Epidermal melanocyte (primary cell): ENCODE measurements at regions not wholly inside any gene's neighbourhood (a gene's known extent, or its start where the extent isn't known, plus 50 kb on each side); places are given as distances from the start of the nearest gene placed in this dataset.
"Not testable (repeated sequence)": the region's sequence is repeated elsewhere in the genome, so short reads cannot be mapped to it uniquely, and the experiment has no call there.

Experiments
- DNase-seq: peaks from one replicate; pipeline ENCODE4 v3.0.0; 2011; ENCODE audit warnings: low spot score; ENCODE audit not compliant: insufficient read length

- DNase-seq: no peak
Measured at GRCh38 chr2:224178056-224178455, 139.0 kb upstream of the SERPINE2 start.

- DNase-seq: no peak
Measured at GRCh38 chr2:224175538-224175937, 136.5 kb upstream of the SERPINE2 start.

GRCh38 chr2:224174990-224175389, 135.9 kb upstream of the SERPINE2 start:
- no peak for DNase-seq

- DNase-seq: no peak
Measured at GRCh38 chr2:224174521-224174920, 135.4 kb upstream of the SERPINE2 start.

DNA sequence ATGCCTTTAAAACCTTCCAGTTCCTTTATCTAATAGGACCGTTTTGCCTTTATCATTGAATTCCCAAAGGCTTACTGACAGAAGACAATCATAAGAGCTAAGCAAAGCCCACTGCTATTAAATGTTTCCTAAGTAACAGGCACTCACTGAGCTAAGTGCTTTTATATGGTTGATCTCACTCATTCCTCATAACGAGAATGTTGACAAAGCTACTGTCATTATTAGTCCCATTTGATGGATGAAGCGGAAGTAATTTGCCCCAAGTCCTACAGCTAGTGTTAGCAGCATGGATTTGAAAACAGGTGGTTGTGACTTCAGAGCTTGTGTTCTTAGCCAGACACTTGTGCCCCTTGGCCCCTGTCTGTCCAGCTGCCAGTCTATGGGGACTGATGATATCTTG, 134.8 kb upstream of the SERPINE2 start:
- no peak for DNase-seq

DNA sequence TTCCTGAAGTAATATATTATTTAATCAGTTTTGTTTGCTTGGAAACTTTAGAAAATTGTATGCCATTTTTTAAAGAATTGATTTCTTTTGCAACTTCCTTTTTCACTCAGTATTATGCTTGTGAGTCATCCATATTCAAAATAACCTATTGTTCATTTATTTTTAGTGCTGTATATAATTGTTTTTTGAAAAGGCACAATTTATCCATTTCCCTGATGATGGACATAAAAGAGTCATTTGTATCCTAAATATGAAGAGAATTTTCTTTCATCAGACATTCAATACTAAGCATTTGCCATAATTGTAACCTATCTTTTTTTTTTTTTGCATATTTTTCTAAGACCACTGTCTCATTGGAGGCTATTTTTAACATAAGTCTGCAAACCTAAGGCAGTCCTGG, 134.1 kb upstream of the SERPINE2 start:
- no peak for DNase-seq

DNA sequence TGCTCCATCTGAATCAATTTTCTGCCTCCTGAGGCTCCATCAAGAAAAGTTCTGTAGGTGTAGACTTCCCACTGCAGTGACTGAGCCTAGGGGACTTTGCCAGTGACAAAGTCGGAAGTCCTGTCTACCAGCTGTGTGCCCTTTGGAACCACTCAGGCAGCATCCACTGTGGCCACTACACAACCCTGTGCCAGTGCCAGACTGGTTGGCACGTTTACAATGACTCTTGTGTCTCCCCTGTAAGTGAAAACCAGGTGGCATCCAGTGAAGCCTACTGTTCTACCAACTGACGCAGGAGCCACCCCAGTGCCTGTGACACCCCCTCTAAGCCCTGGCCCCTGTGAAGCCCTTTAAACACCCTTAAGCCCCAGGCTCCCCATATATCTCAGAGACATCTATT, 132.1 kb upstream of the SERPINE2 start:
- no peak for DNase-seq

DNA sequence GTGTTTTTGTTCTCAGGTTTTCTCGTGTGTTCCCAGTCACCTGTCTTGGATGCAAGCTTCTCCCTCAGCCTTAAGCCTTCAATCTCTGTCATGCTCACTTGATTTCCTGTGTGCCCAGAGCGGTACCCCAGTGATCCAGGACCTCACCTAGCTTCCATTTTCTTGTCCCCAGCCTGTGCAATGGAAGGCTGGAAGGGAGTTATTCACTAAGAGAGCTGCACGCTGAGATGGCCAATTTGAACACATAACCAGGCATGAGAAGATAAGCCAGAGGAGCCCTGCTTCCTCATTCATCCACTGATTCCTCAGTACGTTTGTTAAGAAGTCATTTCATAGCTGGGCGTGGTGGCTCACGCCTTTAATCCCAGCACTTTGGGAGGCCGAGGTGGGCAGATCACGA, 130.8 kb upstream of the SERPINE2 start:
- DNase-seq: no peak

DNA sequence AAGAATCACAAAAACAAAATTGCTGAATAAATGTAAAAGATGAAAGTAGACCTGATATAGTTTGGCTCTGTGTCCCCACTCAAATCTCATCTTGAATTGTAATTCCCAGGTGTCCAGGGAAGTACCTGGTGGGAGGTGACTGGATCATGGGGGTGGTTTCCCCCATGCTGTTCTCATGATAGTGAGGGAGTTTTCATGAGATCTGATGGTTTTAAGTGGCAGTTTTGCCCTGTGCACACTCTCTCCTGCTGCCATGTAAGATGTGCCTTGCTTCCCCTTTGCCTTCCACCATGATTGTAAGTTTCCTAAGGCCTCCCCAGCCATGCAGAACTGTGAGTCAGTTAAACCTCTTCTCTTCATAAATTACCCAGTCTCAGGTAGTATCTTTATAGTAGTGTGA, 128.7 kb upstream of the SERPINE2 start:
- not testable (repeated sequence) for DNase-seq

- no peak for DNase-seq
Measured at GRCh38 chr2:224166654-224167053, 127.6 kb upstream of the SERPINE2 start.

DNA sequence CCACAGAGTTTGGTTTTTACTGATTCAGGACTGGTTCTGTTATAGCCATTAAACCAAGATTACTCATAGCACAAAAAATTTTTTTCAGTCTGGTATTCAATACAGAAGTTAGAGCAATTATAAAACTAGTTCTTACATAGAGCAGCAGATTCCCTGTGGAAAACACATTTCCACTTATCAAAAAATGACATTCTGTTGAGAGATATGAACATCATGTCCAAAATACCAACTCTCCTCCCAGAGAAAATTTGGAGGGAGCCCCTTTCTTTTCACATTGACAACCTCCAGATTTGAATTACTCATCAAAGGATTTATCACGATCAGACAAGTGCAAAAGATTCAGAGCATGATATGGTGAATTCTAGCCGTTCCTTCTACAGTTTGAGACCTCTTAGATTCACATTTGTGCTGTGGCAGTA, 126.8 kb upstream of the SERPINE2 start:
- DNase-seq: no peak

GRCh38 chr2:224163566-224164307, 124.7 kb upstream of the SERPINE2 start:
- DNase-seq: no peak

GRCh38 chr2:224162122-224162521, 123.0 kb upstream of the SERPINE2 start:
- no peak for DNase-seq

DNA sequence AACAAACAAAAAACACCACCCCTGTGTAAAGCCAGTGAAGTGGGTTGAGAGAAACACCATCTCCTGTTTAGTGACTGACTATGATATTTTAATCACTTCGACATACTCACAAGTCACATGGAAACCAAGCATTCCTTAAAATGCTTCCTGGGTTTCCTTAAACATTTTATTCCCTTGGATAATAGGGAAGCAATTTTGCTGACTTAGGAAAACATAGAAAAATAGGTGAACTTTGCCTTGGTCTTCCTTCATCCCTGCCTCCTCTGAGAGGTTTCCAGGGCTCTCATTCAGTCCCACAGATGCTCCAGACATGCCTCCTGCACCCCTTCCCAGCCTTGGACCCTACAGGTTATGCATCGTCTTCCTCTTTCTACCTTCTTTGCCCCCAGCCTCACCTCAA, 122.6 kb upstream of the SERPINE2 start:
- no peak for DNase-seq

- DNase-seq: no peak
Measured at GRCh38 chr2:224160917-224161316, 121.8 kb upstream of the SERPINE2 start.

DNA sequence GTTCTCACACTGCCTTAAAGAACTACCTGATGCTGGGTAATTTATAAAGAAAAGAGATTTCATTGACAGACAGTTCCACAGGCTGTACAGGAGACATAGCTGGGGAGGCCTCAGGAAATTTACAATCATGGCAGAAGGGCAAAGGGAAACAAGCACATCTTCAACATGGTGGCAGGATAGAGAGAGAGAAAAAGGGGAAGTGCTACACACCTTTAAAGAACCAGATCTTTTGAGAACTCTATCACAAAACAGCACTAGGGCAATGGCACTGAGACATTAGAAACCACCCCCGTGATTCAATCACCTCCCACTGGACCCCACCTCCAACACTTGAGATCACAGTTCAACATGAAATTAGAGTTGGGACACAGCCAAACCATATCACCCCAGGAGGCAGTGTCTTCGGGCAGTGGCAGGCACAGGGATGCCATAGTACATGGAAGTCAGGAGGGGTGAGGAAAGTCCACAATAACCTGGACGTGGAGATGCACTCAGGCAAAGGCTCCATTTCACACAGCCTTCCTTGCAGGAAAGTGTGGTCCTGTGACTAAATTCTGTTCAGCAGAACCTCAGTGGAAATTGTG, 120.4 kb upstream of the SERPINE2 start:
- no peak for DNase-seq

DNA sequence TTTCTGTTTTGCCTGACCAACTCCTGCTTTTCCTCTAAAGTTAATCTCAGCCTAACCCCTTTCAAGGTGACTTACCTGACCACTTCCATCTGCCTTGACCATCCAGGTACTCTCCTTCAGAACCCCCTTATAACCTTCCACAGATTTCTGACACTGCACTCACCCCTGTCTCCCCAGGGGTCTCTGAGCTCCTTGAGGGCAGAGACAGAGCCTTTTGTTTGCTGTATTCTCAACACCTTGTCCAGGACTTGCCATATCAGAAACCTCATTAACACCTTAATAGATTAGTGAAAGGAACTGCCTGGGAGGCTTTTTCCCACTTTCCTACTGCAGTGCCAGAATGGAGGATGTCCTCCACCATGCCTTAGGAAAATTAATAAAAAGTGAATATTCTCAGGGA, 119.7 kb upstream of the SERPINE2 start:
- no peak for DNase-seq

DNA sequence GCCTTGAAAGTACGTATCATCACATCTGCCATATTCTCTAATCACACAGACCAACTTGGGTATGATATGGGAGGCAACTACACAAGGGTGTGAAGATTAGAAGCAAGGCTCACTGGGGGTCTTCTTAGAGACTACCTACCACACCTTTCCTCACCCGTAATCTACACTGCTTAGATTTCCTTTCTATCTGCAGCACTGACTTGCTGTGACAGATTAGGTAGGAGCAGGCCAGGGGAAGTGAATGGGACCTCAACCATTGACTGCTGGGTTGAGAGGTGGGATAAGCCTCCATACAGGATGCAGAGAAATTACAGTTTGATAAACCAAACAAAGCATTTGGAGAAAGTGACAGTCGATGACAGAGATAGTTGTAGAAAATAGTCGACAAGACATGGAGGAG, 119.0 kb upstream of the SERPINE2 start:
- no peak for DNase-seq

GRCh38 chr2:224157655-224158054, 118.6 kb upstream of the SERPINE2 start:
- no peak for DNase-seq

- no peak for DNase-seq
Measured at GRCh38 chr2:224156436-224156835, 117.3 kb upstream of the SERPINE2 start.

DNA sequence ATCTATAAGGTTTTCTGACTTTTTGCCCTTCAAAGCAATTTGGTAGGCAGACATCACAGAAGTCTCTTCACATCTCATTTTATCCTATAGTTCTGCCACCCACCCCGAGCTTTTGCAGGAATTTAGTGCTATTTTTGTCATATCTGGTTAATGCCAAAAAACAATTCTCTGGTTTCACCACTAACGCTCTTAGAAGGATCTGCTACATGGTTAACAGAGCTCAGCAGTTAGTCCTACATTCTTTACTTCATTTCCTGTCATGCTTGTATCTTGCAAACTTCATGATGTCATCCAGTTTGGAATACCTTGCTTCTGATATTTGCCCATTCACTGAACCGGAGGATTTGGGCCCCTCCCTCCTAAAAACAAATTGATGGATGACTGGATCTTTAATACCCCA, 116.8 kb upstream of the SERPINE2 start:
- DNase-seq: no peak

- DNase-seq: no peak
Measured at GRCh38 chr2:224155371-224155770, 116.3 kb upstream of the SERPINE2 start.

DNA sequence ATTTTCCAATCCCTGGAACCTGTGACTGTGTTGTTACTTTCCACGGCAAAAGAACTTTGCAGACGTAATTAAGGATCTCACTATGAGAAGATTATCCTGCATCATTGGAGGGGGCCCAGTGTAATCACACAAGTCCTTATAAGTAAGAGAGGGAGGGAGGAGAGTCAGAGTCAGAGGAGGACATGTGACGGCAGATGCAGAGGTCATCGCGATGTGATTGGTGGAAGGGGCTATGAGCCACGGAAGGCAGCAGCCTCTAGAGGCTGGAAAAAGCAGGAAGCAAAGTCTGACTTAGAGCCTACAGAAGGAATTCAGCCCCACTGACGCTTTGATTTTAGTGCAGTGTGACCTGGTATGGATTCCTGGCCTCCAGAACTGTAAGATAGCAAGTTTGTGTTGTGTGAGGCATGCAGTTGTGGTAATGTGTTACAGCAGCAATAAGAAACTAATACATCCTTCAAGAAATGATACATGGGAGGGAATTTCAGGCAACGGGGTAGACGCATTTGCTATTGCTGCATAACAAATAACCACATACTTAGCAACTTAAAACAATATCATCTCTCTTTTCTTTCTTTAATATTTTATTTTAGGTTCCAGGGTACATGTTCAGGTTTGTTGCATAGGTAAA, 112.7 kb upstream of the SERPINE2 start:
- no peak for DNase-seq
